Stimulated activated naive CD8-positive, alpha-beta T cell treated with anti-CD3 and anti-CD28 coated beads, Interleukin-15, amount 100 ng/mL, for 72 hours (primary cell): ENCODE measurements at regions not wholly inside any gene's neighbourhood (a gene's known extent, or its start where the extent isn't known, plus 50 kb on each side); places are given as distances from the start of the nearest gene placed in this dataset.
"Not testable (repeated sequence)": the region's sequence is repeated elsewhere in the genome, so short reads cannot be mapped to it uniquely, and the experiment has no call there.

Source experiments
- ATAC-seq: fragments of 150-1000 bp; cut with Tn5 transposase; 2 replicates; pipeline ENCODE4 v1.10.0; 2021; ENCODE audit warnings: mild to moderate bottlenecking, moderate library complexity
- DNase-seq, 2 donors: peaks; one replicate each; pipeline ENCODE4 v3.0.0; 2021 to 2022
- H3K27ac Mint-ChIP-seq, 2 donors: one replicate each; pipeline ENCODE4 v1.8.0; 2022; ENCODE audit warnings: mild to moderate bottlenecking in 2 of 2, mixed read lengths in 2 of 2, moderate library complexity in 2 of 2
- H3K27me3 Mint-ChIP-seq: one replicate; pipeline ENCODE4 v1.8.0; 2022; ENCODE audit warnings: mixed read lengths
- H3K4me1 Mint-ChIP-seq: one replicate; pipeline ENCODE4 v1.8.0; 2022; ENCODE audit warnings: mild to moderate bottlenecking, mixed read lengths
- H3K4me3 Mint-ChIP-seq, 2 donors: one replicate each; pipeline ENCODE4 v1.8.0; 2022; ENCODE audit warnings: mild to moderate bottlenecking in 2 of 2, mixed read lengths in 2 of 2, moderate library complexity in 1 of 2
- H3K9me3 Mint-ChIP-seq, 2 donors: one replicate each; pipeline ENCODE4 v1.8.0; 2022; ENCODE audit warnings: mixed read lengths in 2 of 2

GRCh38 chr17:71636644-71637043 lies 484.2 kb upstream of the SOX9 start:
- DNase-seq, result no peak
- Mint-ChIP-seq H3K9me3 (peaks cover 0 to 7% of the 10 kb centered on the region in 2 donors), H3K4me1 (no peaks in the 10 kb centered on the region), H3K4me3 (no peak overlapping the region), H3K27ac (no peak overlapping the region), H3K27me3 (no peaks in the 10 kb centered on the region)
- ATAC-seq, result no peak

- Mint-ChIP-seq H3K27ac (no peak overlapping the region), H3K4me3 (no peak overlapping the region), H3K9me3 (peaks cover 0 to 9% of the 10 kb centered on the region in 2 donors), H3K4me1 (no peaks in the 10 kb centered on the region), H3K27me3 (no peaks in the 10 kb centered on the region)
- no peak for DNase-seq
- no peak for ATAC-seq
Observed at GRCh38 chr17:71638668-71639067, 482.2 kb upstream of the SOX9 start.

- Mint-ChIP-seq H3K9me3 (peaks cover 6 to 16% of the 10 kb centered on the region in 2 donors), H3K27me3 (no peaks in the 10 kb centered on the region), H3K4me3 (no peak overlapping the region), H3K4me1 (no peaks in the 10 kb centered on the region), H3K27ac (no peak overlapping the region)
- no peak for DNase-seq
- no peak for ATAC-seq
Observed at GRCh38 chr17:71639865-71640264, 481.0 kb upstream of the SOX9 start.

GRCh38 chr17:71646890-71647289 lies 473.9 kb upstream of the SOX9 start:
- not testable (repeated sequence) for ATAC-seq, H3K4me1 Mint-ChIP-seq, H3K27me3 Mint-ChIP-seq, DNase-seq, H3K27ac Mint-ChIP-seq, H3K4me3 Mint-ChIP-seq
- peaks cover 21 to 32% of the 10 kb centered on the region in 2 donors for H3K9me3 Mint-ChIP-seq

- H3K4me1 Mint-ChIP-seq, DNase-seq, H3K27me3 Mint-ChIP-seq, ATAC-seq, H3K27ac Mint-ChIP-seq, H3K4me3 Mint-ChIP-seq: not testable (repeated sequence)
- peaks cover 32% of the 10 kb centered on the region in 2 donors for H3K9me3 Mint-ChIP-seq
Observed at GRCh38 chr17:71648342-71648741, 472.5 kb upstream of the SOX9 start.

GRCh38 chr17:71649941-71650350 lies 470.9 kb upstream of the SOX9 start:
- Mint-ChIP-seq H3K4me3 (no peak overlapping the region), H3K4me1 (no peaks in the 10 kb centered on the region), H3K9me3 (peaks cover 24 to 26% of the 10 kb centered on the region in 2 donors), H3K27me3 (no peaks in the 10 kb centered on the region), H3K27ac (no peak overlapping the region)
- DNase-seq (no peak), ATAC-seq (no peak)

GRCh38 chr17:71655542-71655941 lies 465.3 kb upstream of the SOX9 start:
- H3K9me3 Mint-ChIP-seq, result peaks cover 21 to 24% of the 10 kb centered on the region in 2 donors
- ATAC-seq (no peak), DNase-seq (no peak)
- H3K27me3 Mint-ChIP-seq, result no peaks in the 10 kb centered on the region
- H3K4me1 Mint-ChIP-seq, result no peaks in the 10 kb centered on the region
- no peak overlapping the region for H3K4me3 Mint-ChIP-seq
- no peak overlapping the region for H3K27ac Mint-ChIP-seq

- ATAC-seq, result no peak
- Mint-ChIP-seq H3K4me3 (no peak overlapping the region), H3K27me3 (no peaks in the 10 kb centered on the region), H3K4me1 (no peaks in the 10 kb centered on the region), H3K9me3 (peaks cover 16 to 20% of the 10 kb centered on the region in 2 donors), H3K27ac (no peak overlapping the region)
- DNase-seq, result no peak
Observed at GRCh38 chr17:71656964-71657858, 463.6 kb upstream of the SOX9 start.

GRCh38 chr17:71658996-71659395 lies 461.8 kb upstream of the SOX9 start:
- ATAC-seq (no peak), DNase-seq (no peak)
- no peak overlapping the region for H3K27ac Mint-ChIP-seq
- no peaks in the 10 kb centered on the region for H3K27me3 Mint-ChIP-seq
- no peaks in the 10 kb centered on the region for H3K4me1 Mint-ChIP-seq
- peaks cover 15 to 18% of the 10 kb centered on the region in 2 donors for H3K9me3 Mint-ChIP-seq
- no peak overlapping the region for H3K4me3 Mint-ChIP-seq

- peaks cover 9 to 17% of the 10 kb centered on the region in 2 donors for H3K9me3 Mint-ChIP-seq
- no peak overlapping the region for H3K27ac Mint-ChIP-seq
- no peaks in the 10 kb centered on the region for H3K27me3 Mint-ChIP-seq
- H3K4me3 Mint-ChIP-seq, result no peak overlapping the region
- no peaks in the 10 kb centered on the region for H3K4me1 Mint-ChIP-seq
- ATAC-seq (no peak), DNase-seq (no peak)
Observed at GRCh38 chr17:71664861-71665260, 456.0 kb upstream of the SOX9 start.

- DNase-seq, result no peak
Observed at GRCh38 chr17:71666047-71666446, 454.8 kb upstream of the SOX9 start.

GRCh38 chr17:71667661-71668060 lies 453.2 kb upstream of the SOX9 start:
- DNase-seq, result no peak
- Mint-ChIP-seq H3K27me3 (no peaks in the 10 kb centered on the region), H3K9me3 (peaks cover 9 to 17% of the 10 kb centered on the region in 2 donors), H3K4me3 (no peak overlapping the region), H3K27ac (no peak overlapping the region), H3K4me1 (no peaks in the 10 kb centered on the region)
- no peak for ATAC-seq

More at GRCh38 chr17:71666047-71666446, 454.8 kb upstream of the SOX9 start:
- Mint-ChIP-seq H3K27me3 (no peaks in the 10 kb centered on the region), H3K9me3 (peaks cover 9 to 17% of the 10 kb centered on the region in 2 donors), H3K4me1 (no peaks in the 10 kb centered on the region), H3K27ac (no peak overlapping the region), H3K4me3 (no peak overlapping the region)
- no peak for ATAC-seq

- no peak for DNase-seq
- Mint-ChIP-seq H3K27me3 (no peaks in the 10 kb centered on the region), H3K4me3 (no peak overlapping the region), H3K4me1 (no peaks in the 10 kb centered on the region), H3K9me3 (peaks cover 8 to 17% of the 10 kb centered on the region in 2 donors), H3K27ac (no peak overlapping the region)
- no peak for ATAC-seq
Observed at GRCh38 chr17:71668807-71669206, 452.0 kb upstream of the SOX9 start.

GRCh38 chr17:71677439-71677838 lies 443.4 kb upstream of the SOX9 start:
- ATAC-seq (no peak), DNase-seq (no peak)
- H3K4me3 Mint-ChIP-seq, result no peak overlapping the region
- no peak overlapping the region for H3K27ac Mint-ChIP-seq
- H3K4me1 Mint-ChIP-seq, result no peaks in the 10 kb centered on the region
- H3K9me3 Mint-ChIP-seq, result peaks cover 0 to 5% of the 10 kb centered on the region in 2 donors
- no peaks in the 10 kb centered on the region for H3K27me3 Mint-ChIP-seq

GRCh38 chr17:71679832-71680231 lies 441.0 kb upstream of the SOX9 start:
- ATAC-seq (no peak), DNase-seq (no peak)
- H3K9me3 Mint-ChIP-seq, result peaks cover 8 to 13% of the 10 kb centered on the region in 2 donors

GRCh38 chr17:71681427-71682173 lies 439.2 kb upstream of the SOX9 start:
- Mint-ChIP-seq H3K9me3 (peaks cover 8 to 13% of the 10 kb centered on the region in 2 donors), H3K4me3 (no peak overlapping the region), H3K27me3 (no peaks in the 10 kb centered on the region), H3K27ac (no peak overlapping the region), H3K4me1 (no peaks in the 10 kb centered on the region)
- DNase-seq, result no peak
- ATAC-seq, result no peak

More at GRCh38 chr17:71679832-71680231, 441.0 kb upstream of the SOX9 start:
- no peaks in the 10 kb centered on the region for H3K27me3 Mint-ChIP-seq
- no peaks in the 10 kb centered on the region for H3K4me1 Mint-ChIP-seq
- H3K4me3 Mint-ChIP-seq, result no peak overlapping the region
- no peak overlapping the region for H3K27ac Mint-ChIP-seq
